GM13977 (cell line): ENCODE measurements at regions not wholly inside any gene's neighbourhood (a gene's known extent, or its start where the extent isn't known, plus 50 kb on each side); places are given as distances from the start of the nearest gene placed in this dataset.

ENCODE experiments used
- DNase-seq: peaks from one replicate; pipeline ENCODE4 v3.0.0; 2012; ENCODE audit warnings: low spot score
- CTCF ChIP-seq: IDR thresholded peaks from 2 replicates; pipeline ENCODE4 v1.5.1; 2012; ENCODE audit warnings: mild to moderate bottlenecking, control low read depth; ENCODE audit not compliant: insufficient read depth; ENCODE audit errors: extremely low read depth, missing control alignments
- in situ Hi-C: fragments of 300-500 bp; cut with MboI; formaldehyde crosslinking; loops from one replicate; pipeline ENCODE4 v1.12.0; 2022; ENCODE audit warnings: low sequenced_read_pairs, low pct_unique_long_range_greater_than_20kb, mixed read lengths, inconsistent platforms; ENCODE audit not compliant: unreplicated experiment

GRCh38 chr7:36010656-36011587 is 142.1 kb upstream of the EEPD1 start:
- DNase-seq, result no peak
- TF ChIP-seq CTCF, result no peak
- in situ Hi-C loops, result no loop called here

- TF ChIP-seq CTCF, result no peak
- in situ Hi-C loops, result no loop called here
- DNase-seq, result no peak
Measured at GRCh38 chr7:36011588-36011965, 141.5 kb upstream of the EEPD1 start.

GRCh38 chr7:36013246-36014014 is 139.6 kb upstream of the EEPD1 start:
- no peak for TF ChIP-seq CTCF
- DNase-seq, result no peak
- in situ Hi-C loops, result no loop called here

GRCh38 chr7:36014961-36015360 is 138.1 kb upstream of the EEPD1 start:
- DNase-seq, result no peak
- TF ChIP-seq CTCF, result no peak
- in situ Hi-C loops, result no loop called here

- in situ Hi-C loops, result no loop called here
- no peak for TF ChIP-seq CTCF
- no peak for DNase-seq
Measured at GRCh38 chr7:36015733-36016132, 137.3 kb upstream of the EEPD1 start.

GRCh38 chr7:36016648-36017047 is 136.4 kb upstream of the EEPD1 start:
- DNase-seq, result no peak
- in situ Hi-C loops, result no loop called here
- TF ChIP-seq CTCF, result no peak
